Gastroesophageal sphincter (tissue), 4 donors: ENCODE measurements at regions not wholly inside any gene's neighbourhood (a gene's known extent, or its start where the extent isn't known, plus 50 kb on each side); places are given as distances from the start of the nearest gene placed in this dataset.

Source experiments
- ATAC-seq: fragments of 150-250 bp; one replicate; pipeline ENCODE4 v1.9.1; 2016; ENCODE audit warnings: mild to moderate bottlenecking, moderate library complexity
- H3K27ac ChIP-seq, 4 donors: fragments of 200-600 bp; sonication (generic) in 3 of 4; 1 replicate in 3 of 4; 2 replicates in 1 of 4; pipeline ENCODE4 v1.5.1; 2016 to 2019
- H3K27me3 ChIP-seq: fragments of 200-600 bp; sonication (generic); one replicate; pipeline ENCODE4 v1.5.1; 2019
- H3K36me3 ChIP-seq, 2 donors: fragments of 200-600 bp; sonication (generic); one replicate each; pipeline ENCODE4 v1.5.1; 2019; ENCODE audit warnings: control low read depth in 1 of 2
- H3K4me1 ChIP-seq, 3 donors: fragments of 200-600 bp; sonication (generic); 1 replicate in 2 of 3; 2 replicates in 1 of 3; pipeline ENCODE4 v1.5.1; 2016 to 2019; ENCODE audit warnings: control low read depth in 2 of 3
- H3K4me3 ChIP-seq, 2 donors: fragments of 200-600 bp; sonication (generic); one replicate each; pipeline ENCODE4 v1.5.1; 2019; ENCODE audit warnings: mild to moderate bottlenecking in 1 of 2, moderate library complexity in 1 of 2
- H3K9me3 ChIP-seq, 3 donors: fragments of 200-600 bp; sonication (generic); one replicate each; pipeline ENCODE4 v1.5.1; 2017 to 2019; ENCODE audit warnings: control low read depth in 2 of 3
- CTCF ChIP-seq, 4 experiments: fragments of 200-600 bp in 2 of 4; fragments of 450-650 bp in 2 of 4; sonication (generic) in 1 of 4; IDR thresholded peaks; one replicate each; pipeline ENCODE4 v1.5.1; 2017 to 2019; ENCODE audit warnings: antibody characterized with exemption in 4 of 4, mild to moderate bottlenecking in 2 of 4, moderate library complexity in 2 of 4
- EP300 ChIP-seq: sonication (generic); formaldehyde crosslinking; IDR thresholded peaks from one replicate; pipeline ENCODE4 v1.6.1; 2017; ENCODE audit warnings: antibody characterized with exemption, mild to moderate bottlenecking
- POLR2A ChIP-seq, 2 donors: fragments of 450-650 bp; IDR thresholded peaks; one replicate each; pipeline ENCODE4 v1.6.1; 2017; ENCODE audit warnings: antibody characterized with exemption in 2 of 2, mild to moderate bottlenecking in 2 of 2, moderate library complexity in 1 of 2
- POLR2AphosphoS5 ChIP-seq: sonication (generic); formaldehyde crosslinking; IDR thresholded peaks from one replicate; pipeline ENCODE4 v1.6.1; 2017; ENCODE audit warnings: antibody characterized with exemption
- WGBS, 2 donors: methylation state at CpG; one replicate each; pipeline ENCODE4 v1.1.5; 2018; ENCODE audit warnings: low coverage in 1 of 2; 5-methylcytosine and 5-hydroxymethylcytosine counted together

GRCh38 chr18:78411539-78411938, 568.1 kb upstream of the SALL3 start:
- H3K9me3 ChIP-seq = no peaks in the 10 kb centered on the region
- 78 to 80% methylated on average over 4 to 6 of the region's 6 CpGs for WGBS, 2 donors
- TF ChIP-seq EP300 (no peak), POLR2AphosphoS5 (no peak), POLR2A (IDR thresholded peaks at IDR 0.05) (no peak), CTCF (IDR thresholded peaks at IDR 0.05) (no peak)
- H3K27ac ChIP-seq = no peak overlapping the region
- no peaks in the 10 kb centered on the region for H3K36me3 ChIP-seq
- H3K4me3 ChIP-seq = no peak overlapping the region
- peaks cover 0 to 8% (median 0%) of the 10 kb centered on the region in 3 donors for H3K4me1 ChIP-seq
- H3K27me3 ChIP-seq = peaks cover 14% of the 10 kb centered on the region
- no peak for ATAC-seq

- Histone ChIP-seq H3K36me3 (no peaks in the 10 kb centered on the region), H3K27ac (no peak overlapping the region), H3K9me3 (no peaks in the 10 kb centered on the region), H3K4me1 (no peaks in the 10 kb centered on the region), H3K27me3 (peaks cover 10% of the 10 kb centered on the region), H3K4me3 (no peak overlapping the region)
- TF ChIP-seq POLR2A (IDR thresholded peaks at IDR 0.05) = no peak
- TF ChIP-seq EP300 = no peak
- TF ChIP-seq CTCF (IDR thresholded peaks at IDR 0.05) = no peak
- no peak for TF ChIP-seq POLR2AphosphoS5
- no peak for ATAC-seq
- no CpG with 5 or more reads among the region's 2 CpGs for WGBS, 2 donors
Measured at GRCh38 chr18:78414302-78414701, 565.3 kb upstream of the SALL3 start.

GRCh38 chr18:78416853-78417252, 562.8 kb upstream of the SALL3 start:
- H3K36me3 ChIP-seq = no peaks in the 10 kb centered on the region
- WGBS, 2 donors = 80 to 83% methylated on average over 1 of the region's 5 CpGs
- no peak for ATAC-seq
- TF ChIP-seq CTCF (IDR thresholded peaks at IDR 0.05) (no peak), EP300 (no peak), POLR2AphosphoS5 (no peak), POLR2A (IDR thresholded peaks at IDR 0.05) (no peak)
- H3K9me3 ChIP-seq = no peaks in the 10 kb centered on the region
- H3K4me3 ChIP-seq = no peak overlapping the region
- H3K27me3 ChIP-seq = peaks cover 18% of the 10 kb centered on the region
- H3K27ac ChIP-seq = no peak overlapping the region
- no peaks in the 10 kb centered on the region for H3K4me1 ChIP-seq

- H3K9me3 ChIP-seq = no peaks in the 10 kb centered on the region
- H3K4me1 ChIP-seq = no peaks in the 10 kb centered on the region
- no peaks in the 10 kb centered on the region for H3K36me3 ChIP-seq
- ATAC-seq = no peak
- peaks cover 33% of the 10 kb centered on the region for H3K27me3 ChIP-seq
- no peak overlapping the region for H3K27ac ChIP-seq
- TF ChIP-seq POLR2AphosphoS5 (no peak), EP300 (no peak)
- 54 to 60% methylated on average over 1 of the region's 7 CpGs for WGBS, 2 donors
- no peak overlapping the region for H3K4me3 ChIP-seq
Measured at GRCh38 chr18:78418379-78418778, 561.2 kb upstream of the SALL3 start.

- Histone ChIP-seq H3K27ac (no peak overlapping the region), H3K4me3 (no peak overlapping the region)
Measured at GRCh38 chr18:78419171-78419570, 560.4 kb upstream of the SALL3 start.

More at GRCh38 chr18:78419171-78419570, 560.4 kb upstream of the SALL3 start:
- H3K36me3 ChIP-seq = no peaks in the 10 kb centered on the region
- peaks cover 34% of the 10 kb centered on the region for H3K27me3 ChIP-seq
- no peak for ATAC-seq
- TF ChIP-seq POLR2A (IDR thresholded peaks at IDR 0.05) = no peak
- TF ChIP-seq EP300 = no peak
- no peak for TF ChIP-seq CTCF (IDR thresholded peaks at IDR 0.05)
- no peaks in the 10 kb centered on the region for H3K4me1 ChIP-seq
- H3K9me3 ChIP-seq = no peaks in the 10 kb centered on the region
- 50 to 65% methylated on average over 2 to 4 of the region's 7 CpGs for WGBS, 2 donors
